Natural killer cell (primary cell): ENCODE measurements at regions not wholly inside any gene's neighbourhood (a gene's known extent, or its start where the extent isn't known, plus 50 kb on each side); places are given as distances from the start of the nearest gene placed in this dataset.

Experiments
- ATAC-seq, 3 donors: fragments of 150-1000 bp in 2 of 3; fragments of 200-7000 bp in 1 of 3; cut with Tn5 transposase; 1 replicate in 1 of 3; 2 replicates in 2 of 3; pipeline ENCODE4 v1.10.0; 2021; ENCODE audit warnings: mild to moderate bottlenecking in 2 of 3, moderate library complexity in 2 of 3
- DNase-seq, 2 donors: peaks; one replicate each; pipeline versions ENCODE4 v3.0.0 to v3.0.0-alpha.2; 2013 to 2021; ENCODE audit warnings: mixed read lengths in 1 of 2
- H3K27ac ChIP-seq: one replicate; pipeline ENCODE4 v1.5.1; 2013; ENCODE audit warnings: mild to moderate bottlenecking, low read length
- H3K27me3 ChIP-seq: one replicate; pipeline ENCODE4 v1.6.1; 2013; ENCODE audit warnings: low read length; ENCODE audit not compliant: control insufficient read depth, insufficient read depth
- H3K36me3 ChIP-seq: one replicate; pipeline ENCODE4 v1.6.1; 2013; ENCODE audit warnings: low read length; ENCODE audit not compliant: control insufficient read depth, insufficient read depth
- H3K4me1 ChIP-seq: one replicate; pipeline ENCODE4 v1.6.1; 2013; ENCODE audit warnings: low read length; ENCODE audit not compliant: control insufficient read depth, insufficient read depth
- H3K4me3 ChIP-seq: one replicate; pipeline ENCODE4 v1.5.1; 2013; ENCODE audit warnings: low read length
- H3K9me3 ChIP-seq: one replicate; pipeline ENCODE4 v1.6.1; 2013; ENCODE audit warnings: low read length; ENCODE audit not compliant: control insufficient read depth, insufficient read depth
- H3K27ac Mint-ChIP-seq, 2 donors: one replicate each; pipeline ENCODE4 v1.8.0; 2022; ENCODE audit warnings: mild to moderate bottlenecking in 2 of 2, mixed read lengths in 2 of 2, moderate library complexity in 1 of 2
- H3K27me3 Mint-ChIP-seq, 2 donors: one replicate each; pipeline ENCODE4 v1.8.0; 2022; ENCODE audit warnings: low read depth in 2 of 2, mixed read lengths in 2 of 2
- H3K36me3 Mint-ChIP-seq: one replicate; pipeline ENCODE4 v1.8.0; 2022; ENCODE audit warnings: mixed read lengths
- H3K4me1 Mint-ChIP-seq, 2 donors: one replicate each; pipeline ENCODE4 v1.8.0; 2022; ENCODE audit warnings: mixed read lengths in 2 of 2
- H3K4me3 Mint-ChIP-seq: one replicate; pipeline ENCODE4 v1.8.0; 2022; ENCODE audit warnings: mild to moderate bottlenecking, moderate library complexity, mixed read lengths
- H3K9me3 Mint-ChIP-seq, 2 donors: one replicate each; pipeline ENCODE4 v1.8.0; 2022; ENCODE audit warnings: mixed read lengths in 2 of 2
- CTCF ChIP-seq: fragments of 200-600 bp; IDR thresholded peaks from one replicate; pipeline ENCODE4 v1.8.0; 2022; ENCODE audit warnings: antibody characterized with exemption
- WGBS: methylation state at CpG from one replicate; pipeline ENCODE4 v1.1.7; 2013; ENCODE audit warnings: missing lambda C conversion rate; ENCODE audit not compliant: insufficient coverage; 5-methylcytosine and 5-hydroxymethylcytosine counted together
- intact Hi-C: fragments of 100-400 bp; cut with micrococcal nuclease; formaldehyde crosslinking; loops from one replicate; pipeline ENCODE4 v1.14.2; 2022

- ATAC-seq = peak in 1 of 3 donors; percentile 34
- peaks cover 13 to 35% of the 10 kb centered on the region in 2 donors for H3K27me3 Mint-ChIP-seq
- H3K4me1 Mint-ChIP-seq = no peaks in the 10 kb centered on the region
- Histone ChIP-seq H3K4me1 (peaks cover 3% of the 10 kb centered on the region), H3K9me3 (no peaks in the 10 kb centered on the region), H3K27ac (no peak overlapping the region), H3K27me3 (peaks cover 2% of the 10 kb centered on the region), H3K4me3 (no peak overlapping the region), H3K36me3 (no peaks in the 10 kb centered on the region)
- no peak for DNase-seq
- whole genome bisulfite sequencing = 84% methylated on average over 7 of the region's 7 CpGs
- intact Hi-C loops = no loop called here
- no peak overlapping the region for H3K4me3 Mint-ChIP-seq
- H3K27ac Mint-ChIP-seq = no peak overlapping the region
- H3K9me3 Mint-ChIP-seq = no peaks in the 10 kb centered on the region
- no peak for TF ChIP-seq CTCF
- H3K36me3 Mint-ChIP-seq = peaks cover 7% of the 10 kb centered on the region
Observed at GRCh38 chr6:163655217-163656121, 241.0 kb downstream of the QKI start.

GRCh38 chr6:163651915-163652668 lies 237.6 kb downstream of the QKI start:
- no peaks in the 10 kb centered on the region for H3K4me1 ChIP-seq
- H3K4me3 ChIP-seq = no peak overlapping the region
- H3K9me3 ChIP-seq = no peaks in the 10 kb centered on the region
- ATAC-seq (no peak), DNase-seq (no peak)
- no peaks in the 10 kb centered on the region for H3K4me1 Mint-ChIP-seq
- peaks cover 2 to 6% of the 10 kb centered on the region in 2 donors for H3K27me3 Mint-ChIP-seq
- no peaks in the 10 kb centered on the region for H3K36me3 ChIP-seq
- H3K27me3 ChIP-seq = no peaks in the 10 kb centered on the region
- intact Hi-C loops = no loop called here
- H3K9me3 Mint-ChIP-seq = no peaks in the 10 kb centered on the region
- TF ChIP-seq CTCF = no peak
- H3K36me3 Mint-ChIP-seq = no peaks in the 10 kb centered on the region
- no peak overlapping the region for H3K27ac ChIP-seq
- H3K27ac Mint-ChIP-seq = no peak overlapping the region
- no peak overlapping the region for H3K4me3 Mint-ChIP-seq
- 80% methylated on average over 4 of the region's 7 CpGs for WGBS

- H3K27ac ChIP-seq = no peak overlapping the region
- DNase-seq (no peak), ATAC-seq (no peak)
- Mint-ChIP-seq H3K4me1 (no peaks in the 10 kb centered on the region), H3K36me3 (no peaks in the 10 kb centered on the region), H3K9me3 (no peaks in the 10 kb centered on the region), H3K4me3 (no peak overlapping the region), H3K27ac (no peak overlapping the region), H3K27me3 (peaks cover 0 to 6% of the 10 kb centered on the region in 2 donors)
- H3K4me3 ChIP-seq = no peak overlapping the region
- TF ChIP-seq CTCF = no peak
- H3K9me3 ChIP-seq = no peaks in the 10 kb centered on the region
- WGBS = 95% methylated on average over 3 of the region's 3 CpGs
- intact Hi-C loops = no loop called here
- no peaks in the 10 kb centered on the region for H3K36me3 ChIP-seq
- H3K4me1 ChIP-seq = no peaks in the 10 kb centered on the region
- H3K27me3 ChIP-seq = no peaks in the 10 kb centered on the region
Observed at GRCh38 chr6:163651426-163651825, 236.9 kb downstream of the QKI start.
